BJ (cell line): ENCODE measurements at regions not wholly inside any gene's neighbourhood (a gene's known extent, or its start where the extent isn't known, plus 50 kb on each side); places are given as distances from the start of the nearest gene placed in this dataset.

Experiments
- CTCF ChIA-PET: fragments of 350-600 bp; formaldehyde crosslinking; extraction: SDS; loops from one replicate; lab custom pipeline; 2021; ENCODE audit warnings: antibody characterized with exemption, inconsistent platforms; lab: Yijun Ruan, JAX
- POLR2A ChIA-PET: fragments of 300-600 bp; sonication (Branson Sonifier 250); formaldehyde crosslinking; extraction: SDS; loops from one replicate; lab custom pipeline; 2021; ENCODE audit warnings: antibody characterized with exemption; lab: Charles Lee
- DNase-seq: peaks from one replicate; pipeline ENCODE4 v3.0.0-alpha.2; 2011; ENCODE audit warnings: low read depth
- H3K27me3 ChIP-seq: 2 replicates; pipeline ENCODE4 v1.6.0; 2011; ENCODE audit warnings: low read length; ENCODE audit not compliant: control insufficient read depth, insufficient read depth
- H3K36me3 ChIP-seq: 2 replicates; pipeline ENCODE4 v1.5.1; 2011; ENCODE audit warnings: low read length; ENCODE audit not compliant: control insufficient read depth, insufficient read depth
- H3K4me3 ChIP-seq: 2 replicates; pipeline ENCODE4 v1.5.1; 2011; ENCODE audit warnings: low read depth, mild to moderate bottlenecking, control low read depth, low read length
- CTCF ChIP-seq: IDR thresholded peaks from 2 replicates; pipeline ENCODE4 v1.5.1; 2011; ENCODE audit warnings: low read depth, mild to moderate bottlenecking, control low read depth, inconsistent platforms, low read length, moderate library complexity; ENCODE audit not compliant: insufficient read depth

GRCh38 chr5:61912559-61912958 lies 393.4 kb upstream of the KIF2A start:
- Histone ChIP-seq H3K27me3 (no peaks in the 10 kb centered on the region), H3K4me3 (no peak overlapping the region), H3K36me3 (no peaks in the 10 kb centered on the region)
- no peak for TF ChIP-seq CTCF
- CTCF ChIA-PET, result no interaction called here
- POLR2A ChIA-PET, result no interaction called here
- DNase-seq, result no peak

GRCh38 chr5:61915646-61916045 lies 390.4 kb upstream of the KIF2A start:
- Histone ChIP-seq H3K4me3 (no peak overlapping the region), H3K27me3 (no peaks in the 10 kb centered on the region), H3K36me3 (no peaks in the 10 kb centered on the region)
- ChIA-PET CTCF (no interaction called here), POLR2A (no interaction called here)
- no peak for DNase-seq
- TF ChIP-seq CTCF, result no peak

- no peak for TF ChIP-seq CTCF
Observed at GRCh38 chr5:61916621-61917620, 389.1 kb upstream of the KIF2A start.

DNA sequence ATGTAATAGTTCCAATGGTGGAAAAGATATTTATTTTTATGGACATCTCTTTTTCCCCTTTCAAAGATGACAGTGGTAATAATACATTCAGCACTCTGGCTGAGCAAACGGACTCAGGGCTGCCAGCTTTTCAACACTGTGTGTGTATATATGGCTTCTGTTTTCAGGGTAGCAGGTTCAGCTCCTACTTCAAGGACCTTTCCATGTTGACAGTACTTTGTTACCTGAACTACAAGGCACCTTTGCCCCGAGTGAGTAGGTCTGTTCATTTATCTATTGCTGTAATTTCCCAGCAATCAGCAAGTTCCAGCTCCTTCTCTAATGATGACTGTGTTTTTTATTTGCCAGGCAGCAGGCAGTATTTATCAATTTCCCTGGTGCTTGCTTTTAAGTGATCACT lies 387.4 kb upstream of the KIF2A start:
- H3K27me3 ChIP-seq, result no peaks in the 10 kb centered on the region
- ChIA-PET POLR2A (no interaction called here), CTCF (interaction anchor here (1.0 to 2.2 kb wide), 2 partner anchors 15 to 28 kb away, joined by 3 to 5 read pairs; no protein-coding TSS in a partner anchor)
- H3K4me3 ChIP-seq, result no peak overlapping the region
- DNase-seq, result no peak
- TF ChIP-seq CTCF, result no peak
- H3K36me3 ChIP-seq, result no peaks in the 10 kb centered on the region

More at GRCh38 chr5:61916621-61917620, 389.1 kb upstream of the KIF2A start:
- no peaks in the 10 kb centered on the region for H3K27me3 ChIP-seq
- H3K4me3 ChIP-seq, result no peak overlapping the region
- H3K36me3 ChIP-seq, result no peaks in the 10 kb centered on the region
- ChIA-PET POLR2A (no interaction called here), CTCF (interaction anchor here (2.2 kb wide), 1 partner anchor 17 kb away, joined by 5 read pairs; no protein-coding TSS in a partner anchor)
- peak; percentile 11 for DNase-seq

GRCh38 chr5:61919920-61920319 lies 386.1 kb upstream of the KIF2A start:
- Histone ChIP-seq H3K4me3 (no peak overlapping the region), H3K36me3 (no peaks in the 10 kb centered on the region), H3K27me3 (no peaks in the 10 kb centered on the region)
- no peak for DNase-seq
- POLR2A ChIA-PET, result no interaction called here
- CTCF ChIA-PET, result no interaction called here
- TF ChIP-seq CTCF, result no peak
